HG02642 (cell line): ENCODE measurements at regions not wholly inside any gene's neighbourhood (a gene's known extent, or its start where the extent isn't known, plus 50 kb on each side); places are given as distances from the start of the nearest gene placed in this dataset.

ENCODE experiments used
- ATAC-seq: cut with Tn5 transposase; IDR thresholded peaks from one replicate; pipeline ENCODE4 v1.9.1; 2021; ENCODE audit warnings: mild to moderate bottlenecking; ENCODE audit not compliant: unreplicated experiment, poor library complexity

DNA sequence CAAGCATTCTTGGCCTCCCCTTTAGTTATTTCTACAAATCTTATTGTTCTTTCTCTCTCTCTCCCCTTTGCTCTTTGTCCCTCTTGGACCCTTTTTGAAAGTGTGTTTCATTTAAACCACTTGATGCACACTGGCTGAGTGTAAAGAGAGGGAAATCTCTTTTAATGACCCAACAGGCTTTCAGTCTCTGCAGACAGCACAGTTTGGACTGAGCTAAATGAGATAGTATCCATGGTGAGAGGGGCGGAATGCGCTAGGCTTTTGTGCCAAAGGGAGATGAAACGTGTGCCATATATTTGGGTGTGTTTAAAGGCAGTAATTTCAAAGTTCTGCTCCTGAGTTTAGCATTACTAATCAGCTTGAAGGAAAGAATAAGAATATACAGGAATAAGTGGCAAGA, 184.9 kb downstream of the PCSK1 start:
- no peak for ATAC-seq

- no peak for ATAC-seq
Observed at GRCh38 chr5:96247708-96248107, 185.3 kb downstream of the PCSK1 start.

GRCh38 chr5:96247097-96247701, 185.8 kb downstream of the PCSK1 start:
- no peak for ATAC-seq

DNA sequence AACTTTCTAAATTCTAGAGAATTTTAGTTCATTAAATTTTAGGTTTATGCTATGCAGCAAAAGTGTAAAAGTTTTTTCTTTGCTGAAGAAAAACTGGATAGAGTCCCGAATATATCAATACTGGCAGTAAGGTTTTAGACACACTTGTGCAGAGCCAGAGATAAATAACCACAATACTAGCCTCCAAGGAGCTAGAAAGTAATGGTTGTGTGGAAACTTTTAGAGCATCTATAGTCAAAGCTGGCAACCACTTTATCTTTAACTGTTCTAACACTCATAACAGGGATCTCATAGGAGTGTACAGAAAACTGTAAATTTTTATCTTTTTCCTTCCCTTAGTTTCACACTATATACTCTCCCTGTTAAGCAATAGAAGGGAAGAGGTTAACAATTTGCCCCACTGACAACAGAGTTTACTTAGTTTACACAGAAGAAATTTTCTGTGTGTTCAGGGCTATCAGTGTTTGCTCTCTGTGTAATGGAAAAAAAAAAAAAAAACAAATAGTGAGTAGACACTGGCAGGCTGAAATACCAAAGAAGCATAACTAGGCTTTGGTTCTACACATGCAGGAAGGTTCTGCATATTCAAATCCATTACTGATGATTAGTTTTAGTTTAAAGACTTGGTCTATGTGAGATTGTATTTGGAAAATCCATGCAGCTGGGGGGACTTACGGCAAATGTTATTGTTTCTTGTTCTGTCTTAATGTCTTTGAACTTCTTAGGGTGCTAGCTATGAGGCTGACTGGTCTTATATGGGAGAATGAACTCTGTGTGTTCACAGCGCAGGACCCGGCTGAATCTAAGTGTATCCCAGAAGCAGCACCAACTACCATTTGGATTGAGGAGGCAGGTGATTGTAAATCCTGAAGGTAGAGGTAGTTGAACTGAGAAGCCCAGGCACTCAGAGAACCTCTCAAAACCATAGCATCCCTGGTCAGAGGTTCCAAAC, 187.6 kb downstream of the PCSK1 start:
- no peak for ATAC-seq

DNA sequence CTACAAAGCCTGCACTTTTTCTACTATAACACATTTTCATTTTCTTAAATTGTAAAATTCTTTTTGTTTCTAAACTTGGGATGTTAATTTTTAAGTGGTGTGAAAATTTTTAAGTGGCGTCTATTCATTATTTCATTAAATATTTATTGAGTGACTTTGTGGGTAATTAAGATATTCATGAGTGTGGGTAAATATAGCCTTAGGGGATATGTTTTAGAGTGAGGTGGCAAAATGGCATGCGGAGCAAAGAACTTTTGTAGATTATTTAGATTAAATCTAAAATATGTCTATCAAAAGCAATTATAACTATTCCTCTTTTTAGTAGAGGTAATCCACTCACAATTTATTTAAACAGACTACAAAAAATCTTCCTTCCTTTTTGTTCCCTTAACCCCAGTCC, 188.4 kb downstream of the PCSK1 start:
- no peak for ATAC-seq

DNA sequence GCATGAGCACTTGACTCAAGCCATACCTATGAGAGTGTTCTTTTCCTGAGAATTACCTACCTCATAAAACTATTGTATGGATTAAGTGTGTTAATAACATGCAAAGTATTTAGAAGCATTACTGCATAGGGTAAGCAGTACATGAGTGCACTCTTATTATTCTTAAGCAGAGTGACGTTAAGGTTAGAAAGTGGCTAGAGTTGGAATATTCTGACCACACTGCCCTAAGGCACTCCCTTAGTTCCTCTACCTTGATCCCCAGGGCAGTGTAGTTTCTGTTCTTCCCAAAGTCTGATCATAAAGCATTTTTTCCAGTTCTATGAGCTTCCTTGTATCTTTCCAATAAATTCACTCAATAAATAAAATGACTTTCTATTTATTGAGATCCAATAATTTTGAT, 189.2 kb downstream of the PCSK1 start:
- ATAC-seq: no peak

DNA sequence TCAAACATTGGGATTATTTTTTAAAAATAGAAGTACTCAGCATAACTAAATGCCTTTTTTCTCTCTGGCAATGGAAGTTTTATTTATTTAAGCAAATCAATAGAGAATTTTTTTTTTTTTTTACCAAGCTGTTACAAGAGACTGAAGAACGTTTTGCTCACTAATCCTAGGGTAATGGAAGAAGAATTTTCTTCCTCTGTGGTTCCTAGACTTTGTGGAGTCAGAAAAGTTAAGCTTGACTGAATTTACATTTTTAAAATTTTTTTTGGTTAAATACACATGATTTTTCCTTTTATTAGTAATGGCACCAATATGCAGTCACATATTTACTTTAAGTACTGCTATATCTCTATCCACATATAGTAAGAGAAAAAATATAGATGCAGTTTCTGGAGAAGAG, 189.8 kb downstream of the PCSK1 start:
- no peak for ATAC-seq

DNA sequence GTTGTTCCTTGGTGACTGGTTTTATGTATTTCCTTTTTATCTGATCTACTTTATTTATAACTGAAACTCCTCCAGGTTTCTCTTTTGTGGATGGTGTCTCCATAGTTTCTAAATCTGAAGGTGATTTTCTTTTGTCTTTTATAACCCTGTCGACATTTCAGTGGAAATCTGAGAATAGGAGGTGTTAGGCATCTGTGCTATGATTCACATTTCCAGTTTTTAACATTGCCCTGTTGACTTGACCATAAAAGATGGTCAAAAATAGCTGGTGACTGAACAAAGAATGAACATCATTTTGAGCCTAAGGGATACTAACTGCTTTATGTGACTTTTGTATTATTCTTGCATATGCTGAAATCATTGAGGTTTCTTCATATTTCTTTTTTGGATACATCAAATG, 190.5 kb downstream of the PCSK1 start:
- ATAC-seq: no peak

- ATAC-seq: no peak
Observed at GRCh38 chr5:96236831-96237230, 196.2 kb downstream of the PCSK1 start.

DNA sequence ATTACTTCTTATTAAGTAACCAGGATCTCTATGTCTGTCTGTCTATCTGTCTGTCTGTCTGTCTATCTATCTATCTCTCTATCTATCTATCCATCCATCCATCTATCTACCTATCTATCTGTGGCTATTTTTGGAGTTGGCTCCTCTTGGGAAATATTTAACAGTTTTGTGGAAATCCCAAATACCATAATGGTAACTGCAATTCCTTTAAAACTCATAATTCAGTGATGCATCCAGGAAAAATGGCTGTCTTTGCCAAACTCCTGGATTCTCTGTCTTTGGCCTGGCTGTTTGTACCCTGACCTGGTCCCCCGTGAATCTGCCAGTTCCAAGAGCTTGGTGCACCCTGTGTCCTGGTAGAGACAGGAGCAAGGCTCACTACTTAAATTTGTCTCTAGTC, 197.0 kb downstream of the PCSK1 start:
- no peak for ATAC-seq

- no peak for ATAC-seq
Observed at GRCh38 chr5:96235008-96235910, 197.8 kb downstream of the PCSK1 start.

DNA sequence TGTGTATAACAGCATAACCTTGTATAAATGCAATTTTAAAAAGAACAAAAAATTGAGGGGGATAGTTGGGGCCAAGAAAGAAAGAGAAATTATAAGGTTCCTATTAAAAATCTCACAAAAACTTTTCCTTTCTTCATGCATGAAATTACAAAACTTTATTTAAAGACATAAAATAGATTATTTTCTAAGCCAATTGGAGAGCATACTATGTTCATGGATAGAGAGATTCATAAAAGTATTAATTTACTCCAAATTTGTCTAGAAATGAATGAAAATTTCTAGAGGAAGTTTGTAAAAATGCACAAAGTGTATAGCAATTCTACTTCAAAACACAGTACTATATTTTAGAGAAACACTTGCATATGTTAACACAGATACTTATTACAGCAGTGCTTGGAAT, 200.4 kb downstream of the PCSK1 start:
- ATAC-seq: no peak

DNA sequence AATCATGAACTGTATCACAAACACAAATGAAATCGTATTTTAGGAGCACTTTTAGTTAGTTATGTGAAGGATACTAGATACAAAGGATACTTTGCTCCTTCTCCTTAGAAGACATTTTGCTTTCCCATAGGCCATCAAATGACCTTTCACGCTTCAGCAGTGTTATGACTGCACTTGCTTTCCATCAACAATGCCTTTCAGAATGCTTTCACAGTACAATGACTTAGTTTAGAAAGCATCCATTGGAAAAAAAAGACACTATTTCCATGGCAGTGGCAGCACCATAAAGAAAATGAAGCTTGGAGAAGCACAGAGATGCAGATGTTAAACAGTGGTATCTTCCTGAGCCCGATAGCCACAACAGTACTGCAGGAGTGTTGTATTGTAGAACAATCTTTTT, 203.9 kb downstream of the PCSK1 start:
- ATAC-seq: no peak

GRCh38 chr5:96228408-96228807, 204.6 kb downstream of the PCSK1 start:
- no peak for ATAC-seq

- no peak for ATAC-seq
Observed at GRCh38 chr5:96227957-96228356, 205.1 kb downstream of the PCSK1 start.

DNA sequence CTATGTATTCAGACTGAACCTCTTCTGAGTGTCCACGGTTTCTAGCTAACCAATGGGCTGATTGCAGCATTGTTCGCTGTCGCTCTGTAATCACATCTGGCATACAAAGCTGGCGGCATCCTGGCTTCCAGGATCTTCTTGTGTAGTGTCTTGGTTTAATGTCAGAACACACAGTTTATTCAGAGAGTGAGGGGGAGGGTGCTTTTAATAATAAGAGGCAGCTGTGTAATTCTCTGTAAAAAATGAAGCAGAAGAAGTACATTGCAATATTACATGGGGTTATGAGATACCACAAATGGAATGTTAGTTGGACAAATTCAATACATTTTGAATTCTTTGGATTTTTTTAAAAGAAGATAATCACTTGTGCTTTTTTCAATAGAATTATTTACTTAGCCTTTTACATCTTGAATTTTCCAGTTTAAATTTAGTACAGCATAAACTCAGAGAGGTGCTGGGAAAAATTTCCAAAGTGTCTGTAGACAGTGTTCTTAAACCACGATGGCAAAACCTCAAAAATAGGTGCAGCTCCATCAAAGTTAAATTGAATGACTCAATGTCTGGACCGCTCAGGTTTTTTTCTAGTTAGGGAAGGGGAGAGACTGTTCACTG, 206.0 kb downstream of the PCSK1 start:
- no peak for ATAC-seq

DNA sequence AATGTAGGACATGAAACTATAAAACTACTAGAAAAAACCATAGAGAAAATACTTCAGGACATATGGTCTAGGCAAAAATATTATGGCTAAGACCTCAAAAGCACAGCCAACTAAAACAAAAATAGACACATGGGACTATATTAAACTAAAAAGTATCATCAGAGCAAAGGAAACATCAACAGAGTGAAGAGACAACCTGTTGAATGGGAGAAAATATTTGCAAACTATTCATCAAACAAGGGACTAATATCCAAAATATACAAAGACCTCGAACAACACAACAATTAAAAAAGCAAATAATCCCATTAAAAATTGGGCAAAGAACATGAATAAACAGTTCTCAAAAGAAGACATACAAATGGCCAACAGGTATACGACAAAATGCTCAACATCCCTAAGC, 210.9 kb downstream of the PCSK1 start:
- ATAC-seq: no peak

GRCh38 chr5:96220610-96221390, 212.2 kb downstream of the PCSK1 start:
- ATAC-seq: no peak

DNA sequence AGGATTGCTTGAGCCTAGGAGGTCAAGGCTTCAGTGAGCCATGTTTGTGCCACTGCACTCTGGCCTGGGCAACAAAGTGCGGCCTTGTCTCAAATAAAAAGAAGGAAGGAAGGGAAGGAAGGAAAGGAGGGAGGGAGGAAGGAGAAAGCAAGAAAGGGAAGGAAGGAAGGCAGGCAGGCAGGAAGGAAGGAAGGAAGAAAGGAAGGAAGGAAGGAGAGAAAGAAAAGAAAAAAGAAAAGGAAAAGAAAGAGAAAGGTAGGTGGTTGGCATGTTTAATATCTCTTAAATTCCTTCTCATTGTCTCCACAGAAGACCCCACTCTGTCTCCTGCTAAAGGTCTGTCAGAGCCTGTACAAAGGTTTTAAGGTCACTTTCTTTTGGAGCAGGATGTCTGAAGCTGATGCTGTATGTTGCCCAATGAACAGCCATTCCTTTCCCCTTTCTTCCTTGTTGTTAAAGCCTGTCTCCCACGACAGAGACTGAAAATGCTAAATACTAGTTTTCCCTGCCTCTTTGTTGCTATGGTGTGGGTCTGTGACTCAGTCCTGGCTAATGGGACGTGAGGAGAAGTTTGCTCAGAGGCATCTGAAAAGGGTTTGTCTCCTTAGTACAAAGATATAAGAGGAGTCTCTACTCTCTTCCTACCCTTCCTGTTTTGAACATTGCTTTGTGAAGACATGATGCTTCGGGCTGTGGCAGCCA, 213.3 kb downstream of the PCSK1 start:
- no peak for ATAC-seq
